ENCODE measurements at regions not wholly inside any gene's neighbourhood (a gene's known extent, or its start where the extent isn't known, plus 50 kb on each side); places are given as distances from the start of the nearest gene placed in this dataset.

- no peak for DNase-seq (ENCODE audit: low read depth in 2 of 3, low spot score in 1 of 3)
Measured at GRCh38 chr13:75061909-75062308, 420.1 kb downstream of the TBC1D4 start.

DNA sequence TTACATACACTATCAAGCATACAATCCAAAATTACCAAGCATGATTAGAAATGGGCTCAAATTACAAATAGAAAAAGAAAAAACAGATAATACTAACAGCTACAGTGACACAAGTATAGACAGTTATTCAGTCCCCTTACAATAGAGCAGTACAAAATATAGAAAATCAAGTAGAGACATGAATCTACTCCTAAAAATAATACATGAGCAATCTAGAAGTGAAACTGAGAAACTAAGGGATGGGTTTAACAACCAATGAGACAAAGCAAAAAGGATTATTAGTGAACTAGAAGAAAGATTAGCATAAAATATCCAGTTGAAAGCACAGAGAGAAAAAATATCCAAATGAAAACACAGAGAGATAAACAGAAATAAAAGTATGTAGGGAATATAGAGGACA lies 426.7 kb downstream of the TBC1D4 start:
- no peak for DNase-seq (ENCODE audit: low read depth in 2 of 3, low spot score in 1 of 3)

GRCh38 chr13:75052616-75053015 lies 429.4 kb downstream of the TBC1D4 start:
- DNase-seq (ENCODE audit: low read depth in 2 of 3, low spot score in 1 of 3) = no peak

GRCh38 chr13:75050419-75051046 lies 431.4 kb downstream of the TBC1D4 start:
- DNase-seq (ENCODE audit: low read depth in 2 of 3, low spot score in 1 of 3) = no peak

DNA sequence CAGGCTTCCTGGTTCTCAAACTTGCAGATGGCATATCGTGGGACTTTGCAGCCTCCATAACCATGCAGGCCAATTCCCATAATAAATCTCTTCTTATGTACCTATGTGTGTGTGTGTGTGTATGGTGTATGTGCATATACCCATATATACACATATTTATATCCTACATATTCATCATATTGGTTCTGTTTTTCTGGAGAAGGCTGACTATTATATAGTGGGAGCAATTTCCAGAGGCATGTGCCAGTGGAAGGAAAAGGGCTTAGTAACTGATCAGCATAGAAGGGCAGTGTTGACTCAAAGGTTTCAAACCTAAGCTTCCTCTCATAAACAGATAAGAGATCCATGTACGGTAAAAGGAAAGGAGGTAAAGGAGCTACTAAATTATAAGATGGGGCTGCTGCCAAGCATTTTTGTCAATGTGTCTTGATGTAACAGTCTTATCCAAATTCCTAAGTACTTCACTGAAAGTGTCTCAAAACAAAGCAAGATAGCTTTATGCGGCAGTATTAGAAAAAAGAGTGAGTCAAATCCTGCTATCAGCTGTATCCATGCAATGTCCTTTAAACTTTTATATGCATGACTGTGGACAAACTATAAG lies 432.1 kb downstream of the TBC1D4 start:
- DNase-seq (ENCODE audit: low read depth in 2 of 3, low spot score in 1 of 3) = no peak

- DNase-seq (ENCODE audit: low read depth in 2 of 3, low spot score in 1 of 3) = no peak
Measured at GRCh38 chr13:75042807-75043206, 439.2 kb downstream of the TBC1D4 start.

- no peak for DNase-seq (ENCODE audit: low read depth in 2 of 3, low spot score in 1 of 3)
Measured at GRCh38 chr13:75038393-75039113, 443.4 kb downstream of the TBC1D4 start.

- no peak for DNase-seq (ENCODE audit: low read depth in 2 of 3, low spot score in 1 of 3)
Measured at GRCh38 chr13:75025956-75026355, 456.0 kb downstream of the TBC1D4 start.

GRCh38 chr13:75024602-75025001 lies 457.4 kb downstream of the TBC1D4 start:
- DNase-seq (ENCODE audit: low read depth in 2 of 3, low spot score in 1 of 3) = no peak

DNA sequence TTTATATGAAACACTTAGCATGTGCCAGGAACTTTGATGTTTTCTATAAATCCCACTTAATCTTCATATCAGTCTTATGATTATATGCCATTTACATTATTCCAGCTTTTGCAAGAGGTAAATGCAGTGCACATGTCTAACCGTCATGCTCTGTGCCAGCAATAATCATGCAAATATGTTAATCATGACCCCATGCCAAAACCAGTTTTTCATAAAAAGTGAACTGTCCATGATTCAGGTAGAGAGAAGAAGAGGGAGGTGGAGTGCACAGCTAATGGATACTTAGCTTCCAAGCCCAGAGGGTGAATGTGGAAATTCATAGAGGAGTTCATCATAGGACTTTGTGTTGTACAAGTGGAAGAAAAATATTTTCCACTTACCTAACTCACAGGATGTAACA lies 458.4 kb downstream of the TBC1D4 start:
- no peak for DNase-seq (ENCODE audit: low read depth in 2 of 3, low spot score in 1 of 3)

DNA sequence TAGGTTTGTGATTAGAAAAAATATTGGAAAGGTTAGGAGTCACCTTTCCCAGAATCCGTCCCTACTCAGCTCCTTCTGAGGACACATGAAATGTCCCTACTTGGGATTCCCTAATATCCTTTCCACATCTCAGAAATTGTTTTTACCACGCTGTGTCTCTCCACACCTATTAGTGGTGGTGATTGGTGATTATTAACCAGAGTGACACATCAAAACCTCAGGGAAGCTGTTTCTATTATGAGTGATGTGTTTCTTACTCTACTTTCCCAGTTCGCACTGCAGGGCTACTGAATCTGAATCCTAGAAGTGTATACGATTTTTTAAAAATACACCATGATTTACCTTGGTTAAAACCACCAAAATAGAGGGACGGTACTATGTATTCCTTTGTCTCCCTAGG lies 460.8 kb downstream of the TBC1D4 start:
- DNase-seq (ENCODE audit: low read depth in 2 of 3, low spot score in 1 of 3) = no peak

DNA sequence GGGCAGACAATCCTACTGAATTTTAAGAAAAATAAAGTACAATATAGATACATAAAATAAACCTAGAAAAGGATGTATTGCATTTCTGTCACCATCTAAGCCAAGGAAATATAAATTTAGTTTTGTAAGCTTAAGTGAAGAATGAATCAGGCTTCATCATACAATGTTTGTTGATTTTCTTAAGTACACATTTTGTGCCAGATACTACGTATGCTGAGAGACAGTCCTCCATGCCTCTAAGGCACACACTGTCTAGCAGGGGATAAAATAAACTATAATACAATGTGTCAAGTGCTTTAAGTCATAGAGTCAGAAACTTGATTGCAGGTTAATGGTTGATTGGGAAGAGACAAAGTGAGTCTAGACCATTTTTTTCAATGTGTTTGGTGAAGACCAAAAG lies 465.7 kb downstream of the TBC1D4 start:
- no peak for DNase-seq (ENCODE audit: low read depth in 2 of 3, low spot score in 1 of 3)

- no peak for DNase-seq (ENCODE audit: low read depth in 2 of 3, low spot score in 1 of 3)
Measured at GRCh38 chr13:75013818-75014217, 468.2 kb downstream of the TBC1D4 start.

DNA sequence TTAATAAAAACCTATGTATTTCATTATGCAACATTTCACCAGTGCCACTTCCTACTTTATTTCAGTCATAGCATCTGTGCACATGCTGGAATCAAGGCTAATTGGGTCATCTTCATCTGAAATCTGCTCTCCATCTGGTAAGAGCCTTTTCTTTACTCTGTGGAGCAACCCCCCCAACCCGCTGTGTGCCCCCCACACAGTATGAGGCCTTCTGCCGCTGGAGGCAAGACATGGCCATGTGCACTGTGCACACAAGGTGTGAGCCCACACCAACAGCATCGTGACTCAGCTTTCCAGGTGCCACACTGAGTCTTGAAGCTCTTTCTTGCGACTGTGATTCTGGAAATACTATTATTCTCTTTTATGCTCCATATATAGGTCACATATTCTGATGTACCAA lies 471.0 kb downstream of the TBC1D4 start:
- no peak for DNase-seq (ENCODE audit: low read depth in 2 of 3, low spot score in 1 of 3)

- no peak for DNase-seq (ENCODE audit: low read depth in 2 of 3, low spot score in 1 of 3)
Measured at GRCh38 chr13:75008926-75009325, 473.0 kb downstream of the TBC1D4 start.

- DNase-seq (ENCODE audit: low read depth in 2 of 3, low spot score in 1 of 3) = no peak
Measured at GRCh38 chr13:74990992-74991391, 491.0 kb downstream of the TBC1D4 start.

DNA sequence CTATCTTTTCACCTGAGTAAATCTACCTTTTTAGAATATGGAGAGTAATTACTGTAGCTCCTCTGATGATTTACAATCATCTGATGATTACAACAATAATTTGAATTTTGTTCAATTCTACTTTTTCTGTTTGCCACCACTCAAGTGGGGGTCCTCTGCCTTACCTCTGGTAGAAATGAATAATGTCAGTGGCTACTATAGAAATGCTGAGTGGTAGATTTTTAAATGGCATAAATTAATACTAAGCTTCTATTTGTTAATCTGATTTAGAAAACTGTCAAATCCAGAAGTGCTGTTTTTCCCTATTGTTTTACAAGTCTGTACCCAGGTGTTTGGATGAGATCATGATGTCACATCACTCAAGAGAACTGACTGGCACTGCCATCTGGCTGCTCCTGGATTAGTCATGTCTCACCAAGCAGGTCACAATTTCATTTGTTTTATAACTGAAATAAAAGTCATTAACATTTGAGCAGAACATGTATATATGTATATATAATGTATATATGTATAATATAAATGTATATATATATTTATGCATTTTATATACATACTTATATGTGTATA lies 494.8 kb downstream of the TBC1D4 start:
- no peak for DNase-seq (ENCODE audit: low read depth in 2 of 3, low spot score in 1 of 3)

DNA sequence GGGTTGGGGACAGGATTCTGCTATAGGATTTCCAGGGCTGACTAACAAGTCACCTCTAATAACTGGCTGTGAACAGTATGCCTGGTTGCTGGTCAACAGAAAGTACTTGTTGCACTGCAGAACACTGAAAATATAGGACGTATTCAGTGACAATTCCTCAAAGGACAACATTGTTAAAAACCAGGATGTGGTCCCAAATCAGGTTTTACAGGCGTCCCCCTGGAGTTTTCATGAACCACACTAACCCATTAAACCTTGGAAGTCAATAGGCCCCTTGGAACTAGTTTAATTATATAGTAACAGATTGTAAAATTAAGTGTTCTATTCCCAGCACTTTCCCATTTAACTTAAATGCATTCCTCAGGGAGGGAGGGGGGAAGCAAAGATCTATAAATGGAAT lies 495.4 kb downstream of the TBC1D4 start:
- no peak for DNase-seq (ENCODE audit: low read depth in 2 of 3, low spot score in 1 of 3)

GRCh38 chr13:74979703-74980102 lies 502.3 kb downstream of the TBC1D4 start:
- DNase-seq (ENCODE audit: low read depth in 2 of 3, low spot score in 1 of 3) = no peak

GRCh38 chr13:74978591-74978990 lies 503.4 kb downstream of the TBC1D4 start:
- DNase-seq (ENCODE audit: low read depth in 2 of 3, low spot score in 1 of 3) = no peak

DNA sequence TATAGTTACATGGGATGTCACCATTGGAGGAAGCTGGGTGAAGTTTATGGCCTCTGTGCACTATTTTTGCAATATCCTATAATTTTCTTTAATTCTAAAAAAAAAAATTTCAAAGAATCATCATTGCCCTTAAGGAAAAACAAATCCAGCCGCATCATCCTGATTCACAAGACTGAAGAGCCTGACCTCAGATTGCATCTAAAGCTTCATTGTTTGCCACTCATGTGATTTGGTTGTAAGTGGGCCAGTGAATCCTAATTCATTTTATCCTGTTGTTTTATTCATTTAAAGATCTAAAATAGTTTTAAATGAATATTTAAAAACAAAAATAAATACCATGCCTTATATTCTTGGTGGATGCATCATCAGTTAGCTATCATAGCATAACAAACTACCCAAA lies 504.5 kb downstream of the TBC1D4 start:
- no peak for DNase-seq (ENCODE audit: low read depth in 2 of 3, low spot score in 1 of 3)

DNA sequence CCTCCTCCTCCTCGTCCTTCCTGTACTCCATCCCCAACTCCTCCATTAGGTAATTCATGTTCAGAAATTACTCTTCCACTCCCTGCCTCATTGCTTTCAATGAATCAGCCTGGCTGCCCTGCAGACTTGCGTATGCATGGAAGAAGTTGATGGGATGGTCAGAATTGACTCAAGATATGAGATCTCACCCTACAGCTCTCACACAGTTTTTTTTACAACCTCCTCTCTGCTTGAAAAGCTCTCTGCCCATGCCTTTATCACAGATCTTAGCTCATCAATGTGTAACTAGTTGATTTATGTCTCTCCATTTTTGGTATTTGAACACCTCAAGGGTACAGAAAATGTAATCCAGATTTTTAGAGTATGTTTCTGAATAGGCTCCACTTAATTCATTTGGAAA lies 506.9 kb downstream of the TBC1D4 start:
- DNase-seq (ENCODE audit: low read depth in 2 of 3, low spot score in 1 of 3) = no peak

Measured in stimulated activated CD4-positive, alpha-beta T cell treated with anti-CD3 and anti-CD28 coated beads, Interleukin-12 subunit alpha, Interleukin-12 subunit beta, amount 100 ng/mL, for 48 hours (primary cell).